Activated CD8-positive, alpha-beta memory T cell treated with anti-CD3 and anti-CD28 coated beads for 36 hours (primary cell): ENCODE measurements at regions not wholly inside any gene's neighbourhood (a gene's known extent, or its start where the extent isn't known, plus 50 kb on each side); places are given as distances from the start of the nearest gene placed in this dataset.

Experiments
- CTCF ChIA-PET: fragments of 350-600 bp; sonication (Branson Sonifier 250); formaldehyde crosslinking; loops from one replicate; lab custom pipeline; 2021; ENCODE audit warnings: antibody characterized with exemption; lab: Charles Lee
- POLR2A ChIA-PET: fragments of 350-600 bp; sonication (Branson Sonifier 250); formaldehyde crosslinking; loops from one replicate; lab custom pipeline; 2021; ENCODE audit warnings: antibody characterized with exemption; lab: Charles Lee

GRCh38 chr6:1049170-1049569 lies 262.7 kb upstream of the FOXQ1 start:
- POLR2A ChIA-PET: no interaction called here

GRCh38 chr6:1047981-1048541 lies 263.8 kb upstream of the FOXQ1 start:
- ChIA-PET CTCF (no interaction called here), POLR2A (no interaction called here)

More at GRCh38 chr6:1049170-1049569, 262.7 kb upstream of the FOXQ1 start:
- CTCF ChIA-PET: no interaction called here

GRCh38 chr6:1045239-1045638 lies 266.7 kb upstream of the FOXQ1 start:
- ChIA-PET POLR2A (no interaction called here), CTCF (no interaction called here)

DNA sequence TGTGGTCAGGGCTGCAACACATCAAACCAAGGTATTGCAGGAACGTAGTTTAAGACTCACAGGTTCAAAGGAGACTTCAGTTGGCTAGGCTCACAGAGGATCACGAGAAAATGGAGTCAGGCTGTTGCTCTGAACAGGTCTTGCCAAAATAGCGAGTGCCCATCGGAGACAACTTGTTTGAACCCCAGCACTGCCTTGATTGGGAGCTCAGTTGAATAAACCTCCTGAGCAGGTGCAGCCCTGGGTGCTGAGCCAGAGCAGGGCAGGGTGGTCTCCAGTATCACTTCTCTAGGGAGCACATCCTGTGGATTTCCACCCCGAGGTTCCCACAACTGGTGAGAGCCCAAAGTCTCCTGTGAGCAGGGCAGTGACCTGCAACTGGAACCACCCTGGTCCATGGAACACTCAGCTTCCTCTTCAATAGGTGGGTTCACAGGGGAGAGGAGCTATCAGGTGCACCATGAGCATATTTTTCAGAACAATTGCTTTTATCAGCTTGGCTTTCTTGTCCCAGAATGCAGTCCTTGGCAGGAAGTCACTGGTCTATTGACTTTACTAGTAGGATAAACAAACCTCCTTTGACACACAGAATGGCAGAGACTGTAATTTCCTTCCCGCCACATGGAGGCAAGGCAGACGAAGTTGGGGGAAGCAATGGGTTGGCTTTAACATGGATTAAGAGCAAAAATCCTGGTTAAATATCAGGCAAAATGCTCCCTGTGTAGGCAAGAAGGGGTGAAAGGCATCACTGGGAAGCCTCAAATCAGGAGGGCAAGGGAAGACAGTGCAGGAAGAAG lies 267.7 kb upstream of the FOXQ1 start:
- ChIA-PET CTCF (no interaction called here), POLR2A (no interaction called here)

GRCh38 chr6:1043458-1043836 lies 268.5 kb upstream of the FOXQ1 start:
- CTCF ChIA-PET: no interaction called here
- POLR2A ChIA-PET: no interaction called here

- ChIA-PET CTCF (no interaction called here), POLR2A (no interaction called here)
These were observed 269.1 kb upstream of the FOXQ1 start for GRCh38 chr6:1042583-1043457.

GRCh38 chr6:1040393-1040792 lies 271.5 kb upstream of the FOXQ1 start:
- POLR2A ChIA-PET: no interaction called here
- CTCF ChIA-PET: no interaction called here

DNA sequence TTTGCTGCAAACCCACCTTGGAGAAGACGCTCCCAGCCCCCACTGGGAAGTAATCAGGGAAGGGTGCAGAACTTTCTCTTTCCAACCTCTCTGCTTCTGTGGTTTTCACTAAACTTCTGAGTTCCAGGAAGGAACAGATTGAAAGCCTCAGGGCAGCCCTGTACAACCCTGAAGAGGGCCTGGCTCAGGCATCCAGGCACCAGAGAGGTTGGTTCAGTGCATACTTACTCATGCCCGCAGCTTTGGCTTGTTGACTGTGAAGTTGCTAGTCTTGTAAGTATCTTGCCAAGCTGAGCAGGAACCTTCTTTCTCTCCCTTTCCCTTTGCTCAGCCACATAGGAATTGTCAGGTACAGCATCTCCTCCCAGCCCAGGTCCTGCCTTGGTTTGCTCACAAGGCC lies 272.2 kb upstream of the FOXQ1 start:
- POLR2A ChIA-PET: no interaction called here
- CTCF ChIA-PET: no interaction called here

GRCh38 chr6:1039191-1039590 lies 272.7 kb upstream of the FOXQ1 start:
- CTCF ChIA-PET: interaction anchor here (0.6 kb wide), 1 partner anchor 223 kb away, joined by 3 read pairs; no protein-coding TSS in a partner anchor
- POLR2A ChIA-PET: no interaction called here

- POLR2A ChIA-PET: no interaction called here
These were observed 274.3 kb upstream of the FOXQ1 start for GRCh38 chr6:1037430-1038202.

GRCh38 chr6:1035401-1035800 lies 276.5 kb upstream of the FOXQ1 start:
- ChIA-PET POLR2A (no interaction called here), CTCF (no interaction called here)

More at GRCh38 chr6:1037430-1038202, 274.3 kb upstream of the FOXQ1 start:
- CTCF ChIA-PET: no interaction called here

DNA sequence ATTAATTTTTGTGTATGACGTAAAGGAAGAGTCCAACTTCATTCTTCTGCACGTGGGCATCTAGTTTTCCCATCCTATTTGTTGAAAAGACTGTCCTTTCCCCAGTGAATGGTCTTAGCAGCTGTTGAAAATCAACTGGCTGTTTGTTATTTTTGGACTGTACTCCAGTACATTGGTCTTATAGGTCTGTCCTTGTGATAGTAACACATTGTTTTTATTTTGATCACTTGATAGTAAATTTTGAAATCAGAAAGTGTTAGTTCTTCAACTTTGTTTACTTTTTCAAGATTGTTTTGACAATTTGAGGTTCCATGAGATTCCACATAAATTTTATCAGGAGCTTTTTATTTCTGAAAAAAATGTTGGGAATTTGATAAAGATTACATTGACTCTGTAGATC lies 280.2 kb upstream of the FOXQ1 start:
- CTCF ChIA-PET: no interaction called here
- POLR2A ChIA-PET: no interaction called here

GRCh38 chr6:1029141-1029540 lies 282.8 kb upstream of the FOXQ1 start:
- POLR2A ChIA-PET: no interaction called here

GRCh38 chr6:1028723-1029122 lies 283.2 kb upstream of the FOXQ1 start:
- ChIA-PET POLR2A (no interaction called here), CTCF (no interaction called here)

More at GRCh38 chr6:1029141-1029540, 282.8 kb upstream of the FOXQ1 start:
- CTCF ChIA-PET: no interaction called here

DNA sequence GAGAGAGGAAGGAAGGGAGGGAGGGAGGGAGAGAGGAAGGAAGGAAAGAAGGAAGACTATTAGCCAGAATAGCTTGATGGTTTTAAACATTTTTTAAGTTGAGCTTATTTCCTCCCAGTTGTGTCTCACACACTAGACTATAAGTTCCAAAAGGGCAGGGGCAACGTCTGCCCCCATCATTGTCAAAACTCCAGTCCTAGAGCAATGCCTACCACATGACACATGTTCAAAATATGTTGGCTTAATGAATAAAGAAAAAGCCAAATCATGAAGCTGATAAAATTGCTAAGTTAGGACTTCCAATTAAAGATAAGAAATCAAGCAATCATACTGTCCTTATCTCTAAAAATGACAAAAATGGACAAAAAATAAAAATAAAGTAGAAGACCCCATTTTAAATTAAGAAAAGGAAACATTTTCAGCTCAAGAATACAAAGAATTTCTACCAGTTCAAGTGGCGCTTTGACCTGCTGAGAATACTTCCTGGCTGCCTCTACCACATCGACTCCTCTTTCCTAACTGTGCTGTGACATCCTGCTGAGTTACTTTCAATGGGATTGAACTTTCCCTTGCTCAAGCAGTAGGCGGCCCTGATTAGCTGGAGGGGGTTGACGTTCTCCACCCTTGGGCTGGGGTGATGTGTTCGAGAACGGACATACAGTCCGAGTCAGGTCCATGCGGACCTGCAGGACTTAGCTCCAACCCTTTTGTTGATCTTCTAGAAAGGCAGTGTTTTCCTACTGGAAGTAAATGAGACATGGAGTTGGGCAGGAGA lies 283.9 kb upstream of the FOXQ1 start:
- POLR2A ChIA-PET: no interaction called here
- CTCF ChIA-PET: no interaction called here

DNA sequence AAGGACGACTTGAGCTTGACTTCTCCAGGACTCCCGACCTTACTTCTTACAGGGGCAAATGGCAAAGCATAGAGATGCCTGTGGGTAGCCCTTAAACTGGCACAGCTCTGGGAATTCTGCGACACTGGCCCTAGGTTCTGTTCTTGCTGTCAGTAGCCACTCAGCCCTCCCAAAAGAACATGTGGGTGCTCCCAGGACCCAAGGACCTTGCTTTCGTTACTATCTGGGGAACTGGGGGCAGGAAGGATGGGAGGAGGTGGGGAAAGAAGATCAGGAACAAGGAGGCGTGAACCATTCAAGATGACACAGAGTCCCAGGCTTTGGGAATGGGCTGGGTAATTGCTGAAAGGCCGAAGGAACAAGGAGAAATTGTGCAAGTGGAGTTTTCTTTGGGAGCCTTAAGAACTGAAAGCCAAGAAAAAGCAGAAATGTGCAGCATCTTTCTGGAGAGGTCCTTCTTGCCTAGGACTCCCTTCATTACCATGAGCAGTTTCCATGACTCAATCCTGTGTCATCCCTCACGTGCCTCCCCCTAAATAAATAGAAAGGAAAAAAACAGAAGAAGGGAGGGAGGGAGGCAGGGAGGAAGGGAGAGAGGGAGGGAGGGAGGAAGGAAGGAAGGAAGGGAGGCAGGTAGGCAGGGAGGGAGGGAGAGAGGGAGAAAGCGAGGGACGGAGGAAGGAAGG lies 284.6 kb upstream of the FOXQ1 start:
- ChIA-PET POLR2A (no interaction called here), CTCF (no interaction called here)

GRCh38 chr6:1025821-1026220 lies 286.1 kb upstream of the FOXQ1 start:
- CTCF ChIA-PET: no interaction called here

DNA sequence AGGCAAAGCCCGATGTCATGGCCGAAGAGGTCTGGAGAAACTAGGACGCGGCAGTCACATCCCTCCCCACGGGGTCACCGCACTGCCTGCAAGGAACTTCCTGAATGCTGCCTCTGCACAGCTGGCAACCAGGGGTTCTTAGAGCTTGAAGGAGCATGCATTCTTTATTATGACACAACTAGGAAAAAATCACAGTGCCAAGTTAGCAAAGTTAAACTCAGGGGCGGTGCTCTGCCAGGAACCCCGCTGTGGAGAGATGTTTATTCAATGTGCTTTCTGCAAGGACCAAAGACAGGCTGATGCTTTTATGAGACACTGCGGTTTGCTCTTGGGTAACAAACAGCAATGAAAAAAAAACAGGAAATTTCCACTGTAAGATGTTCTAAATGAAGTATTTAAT lies 287.3 kb upstream of the FOXQ1 start:
- CTCF ChIA-PET: no interaction called here
- POLR2A ChIA-PET: no interaction called here

More at GRCh38 chr6:1025821-1026220, 286.1 kb upstream of the FOXQ1 start:
- POLR2A ChIA-PET: no interaction called here
